ENCODE measurements at regions not wholly inside any gene's neighbourhood (a gene's known extent, or its start where the extent isn't known, plus 50 kb on each side); places are given as distances from the start of the nearest gene placed in this dataset.
"Not testable (repeated sequence)": the region's sequence is repeated elsewhere in the genome, so short reads cannot be mapped to it uniquely, and the experiment has no call there.

DNA sequence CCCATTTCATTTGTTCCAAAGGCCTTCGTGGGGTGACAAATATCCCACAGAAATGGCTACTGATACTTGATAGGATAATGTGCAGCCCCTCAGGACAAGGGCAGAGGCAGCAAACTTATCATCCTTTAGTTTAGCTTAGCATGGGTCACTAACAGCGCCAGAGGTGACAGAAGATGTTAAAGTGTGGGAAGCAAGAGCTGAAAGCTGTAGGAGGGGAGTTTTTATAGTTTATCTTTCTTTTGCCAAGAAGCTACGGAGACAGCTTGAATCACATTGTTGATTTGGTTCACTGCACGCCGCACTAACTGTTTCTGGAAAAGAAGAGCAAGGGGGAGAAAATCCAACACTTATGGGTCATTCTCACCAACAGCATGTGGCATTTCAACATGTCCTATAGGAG lies 773.9 kb upstream of the MMS22L start:
- DNase-seq: no peak
- no peak for TF ChIP-seq POLR2A (IDR thresholded peaks at IDR 0.05; ENCODE audit: low read length)
- TF ChIP-seq GATA1 (IDR thresholded peaks at IDR 0.05; ENCODE audit: low read depth, low read length): no peak

DNA sequence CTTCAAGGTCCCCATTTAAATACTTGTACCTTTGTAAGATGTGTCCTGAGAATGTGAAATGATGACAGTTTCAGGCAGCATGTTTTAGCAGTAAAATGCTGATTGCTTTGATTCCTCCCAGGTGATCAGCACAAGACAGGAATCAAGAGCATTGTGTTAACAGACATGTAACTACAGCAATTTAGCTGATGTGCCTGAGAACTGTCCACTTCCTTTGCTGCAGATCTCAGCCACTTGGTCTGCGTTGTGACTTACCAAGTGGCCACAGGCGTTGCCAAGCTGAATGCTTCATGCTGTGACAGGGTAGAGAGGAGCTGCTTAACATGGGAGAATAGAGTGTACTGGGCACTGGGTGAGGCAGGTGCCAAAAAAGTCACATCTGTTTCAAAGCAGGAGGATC lies 767.0 kb upstream of the POU3F2 start:
- no peak for DNase-seq
- no peak for TF ChIP-seq POLR2A (IDR thresholded peaks at IDR 0.05; ENCODE audit: low read length)
- TF ChIP-seq GATA1 (IDR thresholded peaks at IDR 0.05; ENCODE audit: low read depth, low read length): no peak

DNA sequence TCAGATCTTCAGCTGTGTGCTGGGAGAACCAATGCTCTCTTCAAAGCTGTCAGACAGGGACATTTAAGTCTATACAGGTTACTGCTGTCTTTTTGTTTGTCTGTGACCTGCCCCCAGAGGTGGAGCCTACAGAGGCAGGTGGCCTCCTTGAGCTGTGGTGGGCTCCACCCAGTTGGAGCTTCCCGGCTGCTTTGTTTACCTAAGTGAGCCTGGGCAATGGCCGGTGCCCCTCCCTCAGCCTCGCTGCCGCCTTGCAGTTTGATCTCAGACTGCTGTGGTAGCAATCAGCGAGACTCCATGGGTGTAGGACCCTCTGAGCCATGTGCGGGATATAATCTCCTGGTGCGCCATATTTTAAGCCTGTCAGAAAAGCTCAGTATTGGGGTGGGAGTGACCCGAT lies 745.8 kb upstream of the POU3F2 start:
- not testable (repeated sequence) for DNase-seq

DNA sequence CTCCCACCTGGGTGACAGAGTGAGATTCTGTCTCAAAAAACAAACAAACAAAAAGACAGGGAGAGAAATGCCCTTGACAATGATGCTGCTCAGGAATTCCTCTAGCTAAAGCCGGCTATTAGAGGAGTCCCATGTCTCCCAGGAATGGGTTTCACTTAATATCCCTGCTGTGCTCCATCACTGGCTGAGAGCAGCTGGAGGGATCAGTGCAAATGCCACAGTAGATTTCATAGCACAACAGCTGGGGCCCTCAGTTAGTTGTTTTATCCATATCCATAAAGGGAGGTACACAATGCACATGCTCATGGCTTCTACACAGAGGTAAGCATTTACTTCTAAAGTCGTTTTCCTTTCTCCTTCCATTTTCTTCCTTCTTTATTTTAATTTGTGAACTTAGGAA lies 742.0 kb upstream of the POU3F2 start:
- TF ChIP-seq POLR2A (IDR thresholded peaks at IDR 0.05; ENCODE audit: low read length) (no peak), GATA1 (IDR thresholded peaks at IDR 0.05; ENCODE audit: low read depth, low read length) (no peak)
- DNase-seq: no peak

DNA sequence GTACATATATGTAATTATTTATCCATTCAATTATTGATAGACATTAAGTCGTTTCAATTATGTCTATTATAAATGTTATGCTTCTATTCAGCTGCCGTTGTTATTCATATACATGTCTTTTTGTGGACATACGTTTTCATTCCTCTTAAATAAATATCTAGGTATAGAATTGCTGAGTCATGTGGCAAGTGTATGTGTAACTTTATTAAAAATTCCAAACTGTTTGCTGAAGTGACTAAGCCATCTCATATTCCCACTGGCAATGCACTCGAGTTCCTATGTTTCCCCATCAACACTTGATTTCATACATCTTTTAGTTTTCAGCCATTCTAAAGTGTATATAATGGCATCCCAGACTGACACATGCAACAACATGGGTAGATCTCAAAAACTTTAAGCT lies 739.7 kb upstream of the POU3F2 start:
- TF ChIP-seq GATA1 (IDR thresholded peaks at IDR 0.05; ENCODE audit: low read depth, low read length) (no peak), POLR2A (IDR thresholded peaks at IDR 0.05; ENCODE audit: low read length) (no peak)
- DNase-seq: no peak

DNA sequence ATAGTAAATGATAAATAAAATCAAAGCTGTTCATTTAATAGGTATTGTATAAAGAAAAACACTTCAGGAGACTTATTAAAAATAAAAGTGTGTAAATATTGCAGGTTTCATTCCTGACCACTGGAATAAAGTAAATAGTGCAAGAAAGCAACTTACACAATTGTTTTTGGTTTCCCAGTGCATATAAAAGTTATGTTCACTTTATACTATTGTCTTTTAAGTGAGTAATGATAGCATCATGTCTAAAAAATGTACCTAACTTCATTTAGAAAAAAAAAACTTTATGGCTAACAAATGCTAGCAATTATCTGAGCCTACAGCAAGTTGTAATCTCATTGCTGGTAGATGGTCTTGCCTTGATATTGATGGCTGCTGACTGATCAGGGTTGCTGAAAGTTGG lies 726.6 kb upstream of the POU3F2 start:
- TF ChIP-seq GATA1 (IDR thresholded peaks at IDR 0.05; ENCODE audit: low read depth, low read length) (no peak), POLR2A (IDR thresholded peaks at IDR 0.05; ENCODE audit: low read length) (no peak)

DNA sequence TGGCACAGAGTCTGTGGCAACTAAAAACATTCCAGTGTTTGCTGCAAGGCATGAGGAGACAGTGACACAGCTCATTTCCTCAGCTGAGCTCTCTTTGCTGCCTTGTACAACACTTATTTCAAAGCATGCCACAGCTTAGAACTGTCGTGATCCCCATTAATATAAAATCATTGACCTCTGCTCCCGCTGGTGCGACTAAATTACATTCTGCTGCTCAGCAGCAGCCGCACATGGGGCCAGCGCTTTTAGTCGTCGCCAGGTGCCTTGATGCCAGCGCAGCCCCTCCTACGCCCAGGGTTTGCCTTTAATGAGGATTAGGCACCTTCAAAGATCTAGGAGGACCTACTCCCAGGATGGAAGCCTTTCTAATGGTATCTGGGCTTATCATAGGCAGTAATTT lies 717.9 kb upstream of the POU3F2 start:
- DNase-seq: no peak
- TF ChIP-seq GATA1 (IDR thresholded peaks at IDR 0.05; ENCODE audit: low read depth, low read length) (no peak), POLR2A (IDR thresholded peaks at IDR 0.05; ENCODE audit: low read length) (no peak)

More for the DNA sequence above, 726.6 kb upstream of the POU3F2 start:
- no peak for DNase-seq

DNA sequence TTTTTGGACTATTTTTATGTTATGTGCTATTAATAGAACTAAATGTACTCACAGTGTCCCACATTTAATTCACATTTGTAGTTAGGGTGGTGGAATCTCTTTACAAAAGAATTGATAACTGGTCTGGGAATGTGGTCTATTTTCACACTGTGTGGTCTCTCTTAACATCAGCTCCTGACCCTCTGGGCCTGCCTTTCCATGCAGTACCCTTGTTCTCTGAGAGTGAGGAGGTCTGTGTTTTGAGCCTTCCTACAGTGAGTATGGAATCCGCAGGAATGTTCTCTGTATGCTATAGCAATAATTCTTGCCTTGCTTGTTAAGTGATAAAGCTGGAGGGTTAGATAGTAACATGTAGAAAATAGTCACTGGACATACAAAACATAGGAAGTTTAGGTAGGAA lies 717.3 kb upstream of the POU3F2 start:
- no peak for DNase-seq
- TF ChIP-seq GATA1 (IDR thresholded peaks at IDR 0.05; ENCODE audit: low read depth, low read length): no peak
- TF ChIP-seq POLR2A (IDR thresholded peaks at IDR 0.05; ENCODE audit: low read length): no peak

DNA sequence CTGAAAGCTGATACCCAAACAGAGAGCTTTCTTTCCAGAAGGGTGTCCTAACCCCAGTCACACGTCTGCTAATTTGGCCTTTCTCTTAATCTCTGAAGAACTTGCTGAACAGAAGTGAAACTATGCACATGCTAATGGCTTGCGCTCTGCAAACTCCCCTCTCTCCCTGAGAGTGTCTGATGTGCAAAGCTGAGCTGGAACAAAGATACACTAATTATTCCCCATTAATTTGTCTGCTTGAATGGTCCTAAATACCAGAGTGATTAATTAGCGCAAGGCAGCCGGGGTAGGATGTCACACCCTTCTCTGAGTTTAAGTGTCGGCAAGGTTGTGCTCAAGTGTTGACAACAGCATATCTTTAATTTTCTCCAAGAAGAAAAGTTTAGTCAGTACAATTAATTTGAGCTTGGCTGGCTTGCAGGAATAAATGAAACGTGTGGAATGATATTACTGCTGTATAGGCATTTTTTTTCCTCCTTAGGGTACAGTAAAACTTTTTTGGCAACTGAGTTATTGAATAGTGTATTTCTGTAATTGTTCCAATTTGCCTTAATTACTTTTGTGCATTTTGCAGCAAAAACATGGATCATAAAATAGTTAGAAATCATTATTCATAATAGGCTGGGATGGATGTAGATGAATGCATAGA lies 715.9 kb upstream of the POU3F2 start:
- DNase-seq: no peak
- no peak for TF ChIP-seq GATA1 (IDR thresholded peaks at IDR 0.05; ENCODE audit: low read depth, low read length)
- no peak for TF ChIP-seq POLR2A (IDR thresholded peaks at IDR 0.05; ENCODE audit: low read length)

DNA sequence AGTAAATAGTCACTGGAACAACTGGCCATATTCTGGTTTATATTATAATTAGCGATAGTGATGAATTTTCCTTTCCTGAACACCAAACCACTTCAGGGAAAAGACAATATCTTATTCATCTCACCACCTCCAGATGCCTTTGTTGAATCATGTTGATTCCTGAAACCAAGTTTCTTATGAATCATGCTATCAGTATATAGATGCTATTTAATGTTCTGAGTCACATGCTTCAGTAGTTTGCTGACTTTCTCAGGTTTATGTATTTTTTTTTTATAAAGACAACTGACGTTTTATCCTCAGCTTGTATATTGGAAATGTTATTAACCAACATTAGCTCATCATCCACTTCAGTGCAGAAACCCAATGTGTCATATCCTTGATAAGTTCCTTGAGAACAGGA lies 710.2 kb upstream of the POU3F2 start:
- TF ChIP-seq POLR2A (IDR thresholded peaks at IDR 0.05; ENCODE audit: low read length): no peak
- TF ChIP-seq GATA1 (IDR thresholded peaks at IDR 0.05; ENCODE audit: low read depth, low read length): no peak
- DNase-seq: no peak

DNA sequence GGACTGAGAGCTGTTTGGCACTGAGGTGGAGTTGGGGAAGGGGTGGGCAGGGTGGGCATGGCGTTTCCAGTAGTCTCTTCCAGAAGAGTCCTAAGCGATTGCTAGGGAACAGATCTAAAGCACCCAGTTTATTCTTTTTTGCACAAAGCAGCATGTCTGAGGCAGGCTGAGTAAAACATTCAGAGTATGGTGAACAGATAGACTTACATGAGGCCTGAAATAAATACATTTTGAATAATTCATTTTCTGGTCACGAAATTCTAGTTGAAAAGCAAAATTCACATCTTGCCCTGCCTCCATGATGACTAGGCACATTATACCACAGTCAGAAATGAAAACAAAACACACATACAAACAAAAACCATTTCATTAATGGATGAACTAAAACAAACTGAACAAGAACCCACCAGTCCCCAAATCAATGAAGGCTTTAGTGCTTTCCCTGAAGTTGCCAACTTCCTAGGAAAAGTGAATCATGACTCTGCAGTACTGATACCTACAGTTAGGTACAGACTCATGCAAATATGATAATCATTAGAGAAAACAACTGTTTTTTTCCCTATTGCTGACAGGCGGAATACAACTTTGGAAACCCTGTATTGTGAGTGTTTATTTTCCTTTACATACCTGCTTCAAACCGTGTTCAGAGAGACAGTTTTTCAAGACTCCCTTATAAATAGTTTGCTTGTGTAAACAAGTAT lies 702.9 kb upstream of the POU3F2 start:
- TF ChIP-seq POLR2A (IDR thresholded peaks at IDR 0.05; ENCODE audit: low read length) (no peak), GATA1 (IDR thresholded peaks at IDR 0.05; ENCODE audit: low read depth, low read length) (no peak)
- DNase-seq: no peak

DNA sequence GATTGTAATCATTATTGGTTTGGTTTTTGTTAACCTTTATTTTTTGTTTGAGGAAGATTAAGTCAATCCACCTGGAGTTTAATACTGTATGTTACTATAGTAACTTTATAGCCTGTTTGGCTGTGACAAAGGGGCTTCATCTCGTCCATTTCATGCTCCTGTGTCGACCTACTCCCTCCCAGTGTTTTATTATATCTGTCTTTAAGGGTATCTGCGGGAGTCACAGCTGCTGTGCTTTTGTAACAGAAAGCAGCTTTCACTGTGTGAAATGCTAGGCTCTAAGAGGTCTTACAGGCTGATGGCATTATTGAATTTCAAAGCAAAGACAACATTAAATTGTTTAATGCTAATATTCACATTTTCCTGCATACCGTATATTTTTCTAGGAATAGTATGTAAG lies 698.0 kb upstream of the POU3F2 start:
- no peak for DNase-seq
- TF ChIP-seq POLR2A (IDR thresholded peaks at IDR 0.05; ENCODE audit: low read length): no peak
- no peak for TF ChIP-seq GATA1 (IDR thresholded peaks at IDR 0.05; ENCODE audit: low read depth, low read length)

DNA sequence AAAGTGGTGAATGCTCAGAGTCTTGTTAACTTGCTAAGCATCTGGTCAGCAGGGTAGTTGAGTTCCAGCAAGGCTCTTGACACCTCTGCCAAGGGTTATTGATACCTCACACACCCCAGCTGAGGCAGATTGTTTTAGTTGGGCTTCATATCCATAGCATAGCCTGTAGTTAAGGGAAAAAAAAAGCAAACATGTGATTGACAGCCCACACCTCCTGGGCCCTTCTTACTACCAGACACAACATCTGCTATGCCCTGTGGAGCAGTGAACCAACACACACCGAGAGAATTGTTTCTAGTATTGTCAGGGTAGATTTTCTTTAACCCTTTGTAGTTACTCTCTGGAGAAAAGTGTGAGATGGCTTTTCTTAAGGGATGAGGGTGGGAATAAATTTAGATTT lies 697.0 kb upstream of the POU3F2 start:
- no peak for DNase-seq
- TF ChIP-seq GATA1 (IDR thresholded peaks at IDR 0.05; ENCODE audit: low read depth, low read length) (no peak), POLR2A (IDR thresholded peaks at IDR 0.05; ENCODE audit: low read length) (no peak)

DNA sequence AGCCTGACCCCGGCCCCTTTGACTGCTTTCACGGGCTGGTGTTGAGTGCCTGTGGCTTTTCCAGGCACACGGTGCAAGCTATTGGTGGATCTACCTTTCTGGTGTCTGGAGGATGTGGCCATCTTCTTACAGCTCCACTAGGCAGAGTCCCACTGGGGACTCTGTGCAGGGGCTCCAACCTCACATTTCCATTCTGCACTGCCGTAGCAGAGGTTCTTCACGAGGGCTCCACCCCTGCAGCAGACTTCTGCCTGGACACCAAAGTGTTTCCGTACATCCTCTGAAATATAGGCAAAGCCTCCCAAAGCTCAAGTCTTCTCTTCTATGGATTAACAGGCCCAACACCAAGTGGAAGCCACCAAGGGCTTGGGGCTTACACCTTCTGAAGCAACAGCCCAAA lies 691.5 kb upstream of the POU3F2 start:
- TF ChIP-seq POLR2A (IDR thresholded peaks at IDR 0.05; ENCODE audit: low read length) (no peak), GATA1 (IDR thresholded peaks at IDR 0.05; ENCODE audit: low read depth, low read length) (no peak)
- no peak for DNase-seq

DNA sequence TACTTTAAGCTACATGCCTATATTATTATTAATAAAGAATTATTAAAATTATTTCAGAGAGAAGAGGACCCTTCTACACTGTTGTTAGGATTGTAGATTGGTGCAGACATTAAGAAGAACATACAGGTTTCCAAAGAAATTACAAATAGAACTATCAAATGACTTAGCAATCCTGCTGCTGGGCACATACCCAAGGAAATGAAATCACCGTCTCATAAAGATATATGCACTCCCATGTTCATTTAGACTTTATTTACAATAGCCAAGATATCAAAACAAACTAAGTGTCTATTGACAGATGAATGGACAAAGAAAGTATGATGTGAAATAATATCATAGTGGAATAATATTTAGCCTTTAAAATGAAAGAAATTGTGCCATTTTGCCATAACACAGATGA lies 687.7 kb upstream of the POU3F2 start:
- DNase-seq: no peak
- TF ChIP-seq POLR2A (IDR thresholded peaks at IDR 0.05; ENCODE audit: low read length) (no peak), GATA1 (IDR thresholded peaks at IDR 0.05; ENCODE audit: low read depth, low read length) (no peak)
